T-helper 1 cell treated with Interleukin-12 subunit alpha and Interleukin-12 subunit beta and Interleukin-4 antibody, amounts not matched to agents 30 μg/mL and 1 μg/mL, for 36 hours (primary cell): ENCODE measurements at regions not wholly inside any gene's neighbourhood (a gene's known extent, or its start where the extent isn't known, plus 50 kb on each side); places are given as distances from the start of the nearest gene placed in this dataset.
"Not testable (repeated sequence)": the region's sequence is repeated elsewhere in the genome, so short reads cannot be mapped to it uniquely, and the experiment has no call there.

Source experiments
- H3K27ac Mint-ChIP-seq: one replicate; pipeline ENCODE4 v1.8.0; 2021; ENCODE audit warnings: mild to moderate bottlenecking, mixed read lengths
- H3K27me3 Mint-ChIP-seq: one replicate; pipeline ENCODE4 v1.8.0; 2021; ENCODE audit warnings: low read depth, mixed read lengths
- H3K36me3 Mint-ChIP-seq: one replicate; pipeline ENCODE4 v1.8.0; 2021; ENCODE audit warnings: low read depth, mixed read lengths
- H3K4me1 Mint-ChIP-seq: one replicate; pipeline ENCODE4 v1.8.0; 2021; ENCODE audit warnings: low read depth, mixed read lengths
- H3K4me3 Mint-ChIP-seq: one replicate; pipeline ENCODE4 v1.8.0; 2021; ENCODE audit warnings: mild to moderate bottlenecking, moderate library complexity, mixed read lengths
- H3K9me3 Mint-ChIP-seq: one replicate; pipeline ENCODE4 v1.8.0; 2021; ENCODE audit warnings: mixed read lengths

- Mint-ChIP-seq H3K4me1 (no peaks in the 10 kb centered on the region), H3K27me3 (peaks cover 26% of the 10 kb centered on the region), H3K27ac (no peak overlapping the region), H3K4me3 (no peak overlapping the region), H3K9me3 (no peaks in the 10 kb centered on the region), H3K36me3 (no peaks in the 10 kb centered on the region)
These were observed 79.1 kb downstream of the CTH start for GRCh38 chr1:70490153-70490552.

DNA sequence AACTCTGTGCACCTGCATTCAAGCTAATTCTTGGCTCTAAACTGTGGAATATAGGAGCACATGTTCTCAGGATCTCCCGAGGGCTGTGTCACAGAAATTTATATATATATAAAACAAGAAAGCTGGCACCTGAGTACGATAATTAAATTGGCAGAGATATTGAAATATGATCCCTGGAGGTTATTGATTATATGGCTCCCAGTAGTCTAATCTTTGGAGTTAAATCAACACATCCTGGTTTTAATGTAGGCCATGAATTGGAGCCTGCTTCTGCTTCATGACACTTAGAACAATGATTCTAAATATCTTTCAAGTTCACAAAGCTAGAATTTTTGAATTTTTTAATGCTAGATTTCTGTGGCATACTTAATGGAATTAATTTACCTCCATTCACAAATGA is 84.3 kb downstream of the CTH start:
- Mint-ChIP-seq H3K36me3 (no peaks in the 10 kb centered on the region), H3K27me3 (peaks cover 26% of the 10 kb centered on the region), H3K4me1 (no peaks in the 10 kb centered on the region), H3K4me3 (no peak overlapping the region), H3K27ac (no peak overlapping the region), H3K9me3 (no peaks in the 10 kb centered on the region)

- Mint-ChIP-seq H3K27ac (no peak overlapping the region), H3K27me3 (peaks cover 21% of the 10 kb centered on the region), H3K4me1 (no peaks in the 10 kb centered on the region), H3K4me3 (no peak overlapping the region), H3K36me3 (no peaks in the 10 kb centered on the region), H3K9me3 (no peaks in the 10 kb centered on the region)
These were observed 85.1 kb downstream of the CTH start for GRCh38 chr1:70496181-70496580.

DNA sequence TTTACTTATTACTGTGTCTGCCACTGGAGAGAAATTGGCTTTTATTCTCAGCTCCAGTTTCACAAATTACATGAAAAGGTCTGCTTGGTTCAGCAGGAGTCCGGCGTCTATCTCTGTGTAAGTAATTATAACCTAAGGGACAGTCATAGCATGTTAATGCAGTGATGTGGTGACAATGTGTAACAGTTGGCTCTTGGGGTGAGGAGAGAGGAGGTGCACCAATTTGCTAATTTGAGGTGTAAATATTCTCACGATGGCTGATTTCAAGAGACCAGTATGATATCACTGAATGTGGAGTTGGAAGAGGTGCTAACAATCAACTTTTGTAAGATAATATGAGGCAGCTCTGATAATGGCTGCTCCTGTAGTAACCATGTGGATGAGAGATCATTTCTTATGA is 86.1 kb downstream of the CTH start:
- no peak overlapping the region for H3K4me3 Mint-ChIP-seq
- H3K9me3 Mint-ChIP-seq: no peaks in the 10 kb centered on the region
- H3K36me3 Mint-ChIP-seq: no peaks in the 10 kb centered on the region
- H3K27me3 Mint-ChIP-seq: peaks cover 11% of the 10 kb centered on the region
- H3K4me1 Mint-ChIP-seq: no peaks in the 10 kb centered on the region
- H3K27ac Mint-ChIP-seq: no peak overlapping the region

- no peak overlapping the region for H3K27ac Mint-ChIP-seq
- H3K4me1 Mint-ChIP-seq: no peaks in the 10 kb centered on the region
- no peaks in the 10 kb centered on the region for H3K36me3 Mint-ChIP-seq
- no peak overlapping the region for H3K4me3 Mint-ChIP-seq
- H3K27me3 Mint-ChIP-seq: peaks cover 8% of the 10 kb centered on the region
- no peaks in the 10 kb centered on the region for H3K9me3 Mint-ChIP-seq
These were observed 87.6 kb downstream of the CTH start for GRCh38 chr1:70498666-70499065.

- no peak overlapping the region for H3K4me3 Mint-ChIP-seq
- H3K4me1 Mint-ChIP-seq: peaks cover 4% of the 10 kb centered on the region
- no peaks in the 10 kb centered on the region for H3K9me3 Mint-ChIP-seq
These were observed 88.6 kb downstream of the CTH start for GRCh38 chr1:70499695-70500094.

GRCh38 chr1:70503358-70503757 is 92.3 kb downstream of the CTH start:
- no peak overlapping the region for H3K4me3 Mint-ChIP-seq
- H3K36me3 Mint-ChIP-seq: no peaks in the 10 kb centered on the region
- peaks cover 4% of the 10 kb centered on the region for H3K27me3 Mint-ChIP-seq
- no peaks in the 10 kb centered on the region for H3K9me3 Mint-ChIP-seq
- H3K4me1 Mint-ChIP-seq: peaks cover 5% of the 10 kb centered on the region
- no peak overlapping the region for H3K27ac Mint-ChIP-seq

More at GRCh38 chr1:70499695-70500094, 88.6 kb downstream of the CTH start:
- Mint-ChIP-seq H3K27me3 (peaks cover 4% of the 10 kb centered on the region), H3K36me3 (no peaks in the 10 kb centered on the region), H3K27ac (no peak overlapping the region)

- Mint-ChIP-seq H3K4me3 (no peak overlapping the region), H3K27me3 (peaks cover 4% of the 10 kb centered on the region), H3K4me1 (peaks cover 5% of the 10 kb centered on the region), H3K36me3 (no peaks in the 10 kb centered on the region), H3K27ac (no peak overlapping the region), H3K9me3 (no peaks in the 10 kb centered on the region)
These were observed 93.2 kb downstream of the CTH start for GRCh38 chr1:70504176-70504820.

- no peak overlapping the region for H3K27ac Mint-ChIP-seq
- peaks cover 4% of the 10 kb centered on the region for H3K27me3 Mint-ChIP-seq
- no peak overlapping the region for H3K4me3 Mint-ChIP-seq
- H3K4me1 Mint-ChIP-seq: peaks cover 5% of the 10 kb centered on the region
- no peaks in the 10 kb centered on the region for H3K9me3 Mint-ChIP-seq
- no peaks in the 10 kb centered on the region for H3K36me3 Mint-ChIP-seq
These were observed 93.7 kb downstream of the CTH start for GRCh38 chr1:70504821-70505193.

DNA sequence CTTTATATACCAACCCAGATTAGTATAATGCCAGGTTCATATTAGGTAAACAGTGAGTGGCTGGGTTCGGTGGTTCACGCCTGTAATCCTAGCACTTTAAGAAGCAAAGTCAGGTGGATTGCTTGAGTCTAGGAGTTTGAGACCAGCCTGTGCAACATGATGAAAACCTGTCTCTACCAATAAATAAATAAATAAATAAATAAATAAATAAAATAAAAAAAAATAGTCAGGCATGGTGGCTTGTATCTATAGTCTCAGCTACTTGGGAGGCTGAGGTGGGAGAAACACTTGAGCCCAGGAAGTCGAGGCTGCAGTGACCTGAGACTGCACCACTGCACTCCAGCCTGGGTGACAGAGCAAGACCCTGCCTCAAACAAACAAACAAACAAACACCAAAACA is 96.9 kb downstream of the CTH start:
- H3K9me3 Mint-ChIP-seq, H3K27ac Mint-ChIP-seq, H3K4me1 Mint-ChIP-seq, H3K4me3 Mint-ChIP-seq, H3K36me3 Mint-ChIP-seq: not testable (repeated sequence)
- peaks cover 14% of the 10 kb centered on the region for H3K27me3 Mint-ChIP-seq

- Mint-ChIP-seq H3K27ac (no peak overlapping the region), H3K36me3 (no peaks in the 10 kb centered on the region), H3K27me3 (peaks cover 17% of the 10 kb centered on the region), H3K9me3 (no peaks in the 10 kb centered on the region), H3K4me3 (no peak overlapping the region), H3K4me1 (no peaks in the 10 kb centered on the region)
These were observed 99.2 kb downstream of the CTH start for GRCh38 chr1:70509996-70510876.

DNA sequence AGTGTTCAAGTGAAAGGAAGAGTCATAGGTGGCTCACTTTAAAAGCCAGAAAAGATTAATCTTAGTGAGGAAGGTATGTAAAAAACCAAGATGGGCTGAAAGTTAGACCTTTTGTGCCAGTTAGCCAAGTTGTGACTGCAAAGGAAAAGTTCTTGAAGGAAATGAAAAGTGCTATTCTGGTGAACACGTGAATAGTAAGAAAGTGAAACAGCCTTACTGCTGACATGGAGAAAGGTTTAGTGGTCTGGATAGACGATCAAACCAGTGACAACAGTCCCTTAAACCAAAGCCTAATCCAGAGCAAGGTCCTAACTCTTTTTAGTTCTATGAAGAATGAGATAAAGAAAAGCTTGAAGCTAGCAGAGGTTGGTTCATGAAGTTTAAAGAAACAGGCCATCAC is 106.4 kb downstream of the CTH start:
- peaks cover 3% of the 10 kb centered on the region for H3K4me1 Mint-ChIP-seq
- H3K36me3 Mint-ChIP-seq: no peaks in the 10 kb centered on the region
- no peak overlapping the region for H3K27ac Mint-ChIP-seq
- no peaks in the 10 kb centered on the region for H3K9me3 Mint-ChIP-seq
- peaks cover 6% of the 10 kb centered on the region for H3K27me3 Mint-ChIP-seq
- no peak overlapping the region for H3K4me3 Mint-ChIP-seq

- H3K27ac Mint-ChIP-seq: no peak overlapping the region
These were observed 107.0 kb downstream of the CTH start for GRCh38 chr1:70518106-70518505.

GRCh38 chr1:70528590-70529333 is 117.7 kb downstream of the CTH start:
- Mint-ChIP-seq H3K9me3 (no peaks in the 10 kb centered on the region), H3K4me3 (no peak overlapping the region), H3K27me3 (peaks cover 18% of the 10 kb centered on the region), H3K4me1 (no peaks in the 10 kb centered on the region), H3K36me3 (no peaks in the 10 kb centered on the region), H3K27ac (no peak overlapping the region)

More at GRCh38 chr1:70518106-70518505, 107.0 kb downstream of the CTH start:
- H3K4me3 Mint-ChIP-seq: no peak overlapping the region
- H3K36me3 Mint-ChIP-seq: no peaks in the 10 kb centered on the region
- peaks cover 3% of the 10 kb centered on the region for H3K4me1 Mint-ChIP-seq
- peaks cover 6% of the 10 kb centered on the region for H3K27me3 Mint-ChIP-seq
- no peaks in the 10 kb centered on the region for H3K9me3 Mint-ChIP-seq
